Stimulated activated CD4-positive, alpha-beta T cell treated with anti-CD3 and anti-CD28 coated beads, TNF-alpha, amount 100 ng/mL, for 1 hour (primary cell): ENCODE measurements at regions not wholly inside any gene's neighbourhood (a gene's known extent, or its start where the extent isn't known, plus 50 kb on each side); places are given as distances from the start of the nearest gene placed in this dataset.
"Not testable (repeated sequence)": the region's sequence is repeated elsewhere in the genome, so short reads cannot be mapped to it uniquely, and the experiment has no call there.

Experiments used
- DNase-seq, 3 donors: peaks; one replicate each; pipeline ENCODE4 v3.0.0-alpha.2; 2020; ENCODE audit warnings: low read depth in 3 of 3, low spot score in 1 of 3

DNA sequence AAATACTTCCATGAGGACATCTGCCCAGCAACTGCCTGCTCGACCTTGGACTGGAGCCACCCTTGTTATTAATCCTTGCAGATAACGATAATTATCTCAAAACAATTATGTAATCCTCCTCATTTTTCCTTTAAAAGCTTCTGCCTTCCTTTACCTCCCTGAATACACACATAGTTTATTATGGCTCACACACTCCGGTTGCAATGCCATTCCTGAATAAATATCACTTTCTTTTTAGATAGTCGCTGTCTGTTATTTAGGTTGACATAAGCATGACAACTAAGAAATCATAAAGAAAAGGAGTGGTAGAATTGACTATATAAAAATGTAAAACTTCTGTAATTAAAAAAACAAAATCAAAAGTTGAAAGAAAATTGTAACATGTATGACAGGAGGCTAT, 64.8 kb downstream of the B4GALT7 start:
- not testable (repeated sequence) for DNase-seq

DNA sequence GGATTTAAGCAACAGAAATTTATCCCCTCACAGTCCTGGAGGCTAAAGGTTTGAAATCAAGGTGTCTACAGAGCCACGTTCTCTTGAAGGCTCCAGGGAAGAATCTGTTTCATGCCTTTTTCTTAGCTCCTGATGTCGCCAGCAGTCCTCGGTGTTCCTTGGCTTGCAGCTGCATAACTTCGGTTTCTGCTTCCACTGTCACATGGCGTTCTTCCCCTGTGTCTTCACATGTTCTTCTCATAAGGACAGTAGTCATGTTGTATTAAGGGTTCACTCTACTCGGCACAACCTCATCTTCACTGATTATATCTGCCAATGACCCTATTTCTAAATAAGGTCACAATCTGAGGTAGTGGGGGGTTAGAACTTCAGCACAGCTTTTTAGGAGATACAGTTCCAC, 65.2 kb downstream of the B4GALT7 start:
- not testable (repeated sequence) for DNase-seq

DNA sequence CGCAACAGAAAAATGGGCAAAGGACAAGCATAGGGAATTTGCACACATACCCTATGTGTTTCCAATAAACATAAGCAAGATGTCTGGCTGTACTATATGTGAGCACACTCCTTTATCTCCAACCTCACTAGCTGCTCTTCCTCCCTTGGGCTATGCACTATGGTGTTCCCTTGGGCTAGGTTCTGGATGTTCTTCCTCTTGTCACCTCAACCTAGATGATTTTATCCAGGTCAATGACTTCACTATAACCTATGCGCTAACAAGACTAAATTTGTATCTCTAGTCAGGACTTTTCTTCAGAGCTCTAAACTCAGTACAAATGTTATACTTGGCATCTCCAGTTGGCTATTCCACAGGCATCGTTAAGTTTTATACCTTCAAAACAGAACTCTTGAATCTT, 66.0 kb downstream of the B4GALT7 start:
- not testable (repeated sequence) for DNase-seq

DNA sequence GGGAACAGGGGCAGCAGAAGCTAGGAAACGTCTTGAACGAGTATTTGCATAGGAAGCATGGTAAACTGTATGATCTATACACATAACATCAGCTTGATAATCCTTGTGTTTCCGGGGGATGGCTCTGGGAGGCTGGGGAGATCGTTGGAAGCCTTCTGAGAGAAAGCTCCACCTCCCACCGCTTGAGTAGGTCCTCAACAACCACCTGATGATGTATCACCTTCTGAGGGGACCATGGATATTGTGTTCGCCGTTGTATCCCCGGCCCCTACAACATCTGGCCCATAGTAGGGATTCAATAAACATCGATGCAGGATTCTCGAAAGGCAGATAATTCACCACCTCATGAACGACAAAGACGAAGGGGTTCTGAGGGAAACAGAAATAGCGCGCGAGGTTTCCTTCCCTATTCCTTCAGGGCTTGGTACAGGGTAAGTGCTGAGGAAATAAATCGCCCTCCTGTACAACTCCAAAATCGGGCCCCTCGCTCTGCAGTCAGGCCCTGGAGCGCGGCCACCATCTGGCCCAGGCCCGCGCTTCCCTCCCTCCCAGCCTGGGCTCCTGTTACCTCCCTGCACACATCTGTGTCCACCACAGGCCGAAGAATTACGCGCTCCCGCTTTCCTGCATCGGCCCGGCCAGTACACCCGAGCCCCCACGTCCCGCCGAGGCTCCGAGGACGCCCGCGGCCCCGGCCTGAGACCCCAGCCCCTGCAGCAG, 71.3 kb downstream of the B4GALT7 start:
- not testable (repeated sequence) for DNase-seq

DNA sequence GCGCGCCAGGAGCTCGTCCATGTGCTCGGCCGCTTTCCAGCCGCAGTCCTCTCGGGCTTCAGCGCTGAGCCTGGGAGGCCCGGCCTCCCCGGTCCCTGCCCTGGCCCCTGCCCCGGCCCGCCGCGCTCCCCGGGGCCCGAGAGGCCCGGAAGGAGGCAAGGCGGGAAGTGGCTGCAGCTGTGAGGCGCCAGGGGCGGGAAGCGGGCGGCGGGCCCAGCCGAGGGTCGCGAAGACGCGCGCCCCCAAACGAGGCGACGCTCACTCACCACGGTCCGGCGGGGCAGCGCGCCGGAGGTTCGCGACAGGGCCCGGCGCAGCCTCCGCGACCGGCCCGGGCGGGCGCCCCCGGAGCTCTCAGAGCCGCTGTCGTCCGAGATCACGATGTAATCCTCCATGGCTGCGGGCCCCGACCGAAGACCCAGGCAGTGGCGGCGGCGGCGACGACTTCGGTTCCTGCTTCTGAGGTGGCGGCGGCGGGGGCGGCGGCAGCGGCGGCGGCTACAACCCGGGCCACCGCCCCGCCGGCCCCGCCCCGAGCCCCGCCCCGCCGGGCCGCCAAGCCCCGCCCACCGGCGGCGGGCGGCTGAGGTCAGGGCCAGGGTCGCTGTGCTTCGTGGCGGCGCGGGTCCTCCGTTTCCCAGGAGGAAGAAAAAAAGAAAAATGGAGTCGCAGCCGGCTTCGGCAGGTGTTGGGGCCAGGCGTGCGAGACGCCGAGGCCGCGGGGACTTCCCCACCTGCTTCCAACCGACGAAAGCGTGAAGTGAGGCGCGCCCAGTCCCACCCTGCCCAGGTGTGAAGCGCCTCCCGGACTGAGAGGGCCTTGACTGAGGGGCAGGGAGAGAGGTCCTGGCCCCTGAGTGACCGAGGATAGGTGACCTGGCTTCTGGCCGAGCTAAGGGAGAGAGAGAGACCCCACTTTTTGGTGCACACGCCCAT, 72.1 kb downstream of the B4GALT7 start:
- DNase-seq = peak; percentile 26 to 70 (median 51)
